Cardiac muscle cell (in vitro differentiated cells and primary cell): ENCODE measurements at regions not wholly inside any gene's neighbourhood (a gene's known extent, or its start where the extent isn't known, plus 50 kb on each side); places are given as distances from the start of the nearest gene placed in this dataset.
"Not testable (repeated sequence)": the region's sequence is repeated elsewhere in the genome, so short reads cannot be mapped to it uniquely, and the experiment has no call there.

ENCODE experiments used
- DNase-seq, 2 donors: peaks; one replicate each; pipeline versions ENCODE4 v3.0.0 to v3.0.0-alpha.2; 2010 to 2017; ENCODE audit warnings: low read depth in 1 of 2, low spot score in 1 of 2
- H3K27ac ChIP-seq: fragments of 200-600 bp; sonication (generic); 2 replicates; pipeline ENCODE4 v1.5.1; 2016
- H3K27me3 ChIP-seq: fragments of 200-600 bp; sonication (generic); 2 replicates; pipeline ENCODE4 v1.6.0; 2016; ENCODE audit warnings: control low read depth
- H3K36me3 ChIP-seq: fragments of 200-600 bp; sonication (generic); 2 replicates; pipeline ENCODE4 v1.5.1; 2016; ENCODE audit warnings: control low read depth
- H3K4me1 ChIP-seq: fragments of 200-600 bp; sonication (generic); 2 replicates; pipeline ENCODE4 v1.8.1; 2017; ENCODE audit warnings: low read depth, mild to moderate bottlenecking, mixed run types
- H3K4me3 ChIP-seq: fragments of 200-600 bp; sonication (generic); 2 replicates; pipeline ENCODE4 v1.5.1; 2016; ENCODE audit warnings: mild to moderate bottlenecking
- H3K9me3 ChIP-seq: fragments of 200-600 bp; sonication (generic); 2 replicates; pipeline ENCODE4 v1.5.1; 2017; ENCODE audit warnings: low read depth, mild to moderate bottlenecking, control low read depth
- CTCF ChIP-seq: IDR thresholded peaks from 2 replicates; pipeline ENCODE4 v1.5.1; 2012; ENCODE audit warnings: low read depth, mild to moderate bottlenecking, low read length

GRCh38 chr2:114122930-114123329 lies 233.0 kb downstream of the ACTR3 start:
- no peak for DNase-seq
- no peak for TF ChIP-seq CTCF

GRCh38 chr2:114123925-114124324 lies 234.0 kb downstream of the ACTR3 start:
- Histone ChIP-seq H3K36me3 (no peaks in the 10 kb centered on the region), H3K9me3 (no peaks in the 10 kb centered on the region), H3K4me1 (no peaks in the 10 kb centered on the region), H3K27ac (no peak overlapping the region), H3K27me3 (no peaks in the 10 kb centered on the region), H3K4me3 (no peak overlapping the region)
- DNase-seq: no peak
- TF ChIP-seq CTCF: no peak

More at GRCh38 chr2:114122930-114123329, 233.0 kb downstream of the ACTR3 start:
- no peaks in the 10 kb centered on the region for H3K36me3 ChIP-seq
- H3K27me3 ChIP-seq: no peaks in the 10 kb centered on the region
- H3K9me3 ChIP-seq: no peaks in the 10 kb centered on the region
- no peaks in the 10 kb centered on the region for H3K4me1 ChIP-seq
- H3K27ac ChIP-seq: no peak overlapping the region
- no peak overlapping the region for H3K4me3 ChIP-seq

- Histone ChIP-seq H3K27ac (no peak overlapping the region), H3K4me3 (no peak overlapping the region), H3K36me3 (no peaks in the 10 kb centered on the region), H3K4me1 (no peaks in the 10 kb centered on the region), H3K9me3 (no peaks in the 10 kb centered on the region), H3K27me3 (no peaks in the 10 kb centered on the region)
- no peak for TF ChIP-seq CTCF
- no peak for DNase-seq
These were observed 237.5 kb downstream of the ACTR3 start for GRCh38 chr2:114127372-114127771.

- TF ChIP-seq CTCF: no peak
- Histone ChIP-seq H3K27me3 (no peaks in the 10 kb centered on the region), H3K27ac (no peak overlapping the region), H3K4me1 (no peaks in the 10 kb centered on the region), H3K36me3 (no peaks in the 10 kb centered on the region), H3K4me3 (no peak overlapping the region), H3K9me3 (no peaks in the 10 kb centered on the region)
- DNase-seq: no peak
These were observed 238.4 kb downstream of the ACTR3 start for GRCh38 chr2:114128263-114128662.

GRCh38 chr2:114128725-114129124 lies 238.8 kb downstream of the ACTR3 start:
- DNase-seq: no peak
- TF ChIP-seq CTCF: no peak
- H3K9me3 ChIP-seq: no peaks in the 10 kb centered on the region
- no peaks in the 10 kb centered on the region for H3K4me1 ChIP-seq
- no peaks in the 10 kb centered on the region for H3K36me3 ChIP-seq
- H3K4me3 ChIP-seq: no peak overlapping the region
- no peaks in the 10 kb centered on the region for H3K27me3 ChIP-seq
- no peak overlapping the region for H3K27ac ChIP-seq

- not testable (repeated sequence) for DNase-seq, H3K4me1 ChIP-seq
These were observed 242.2 kb downstream of the ACTR3 start for GRCh38 chr2:114132050-114132449.

More at GRCh38 chr2:114132050-114132449, 242.2 kb downstream of the ACTR3 start:
- not testable (repeated sequence) for H3K9me3 ChIP-seq, H3K27me3 ChIP-seq, H3K4me3 ChIP-seq, H3K27ac ChIP-seq, H3K36me3 ChIP-seq
